Fibroblast of mammary gland (primary cell): ENCODE measurements at regions not wholly inside any gene's neighbourhood (a gene's known extent, or its start where the extent isn't known, plus 50 kb on each side); places are given as distances from the start of the nearest gene placed in this dataset.

Experiments
- DNase-seq: peaks from one replicate; pipeline ENCODE4 v3.0.0-alpha.2; 2010; ENCODE audit warnings: low read depth
- H3K4me3 ChIP-seq: 2 replicates; pipeline ENCODE4 v1.5.1; 2011; ENCODE audit warnings: low read depth, mild to moderate bottlenecking, low read length, moderate library complexity; ENCODE audit not compliant: control insufficient read depth
- TF ChIP-seq, protein P1 (sequence below): conservative IDR thresholded peaks from 2 replicates; pipeline ENCODE4 v1.5.1; 2011; ENCODE audit warnings: low read depth, low read length, inconsistent platforms; ENCODE audit not compliant: control insufficient read depth, insufficient read depth

DNA sequence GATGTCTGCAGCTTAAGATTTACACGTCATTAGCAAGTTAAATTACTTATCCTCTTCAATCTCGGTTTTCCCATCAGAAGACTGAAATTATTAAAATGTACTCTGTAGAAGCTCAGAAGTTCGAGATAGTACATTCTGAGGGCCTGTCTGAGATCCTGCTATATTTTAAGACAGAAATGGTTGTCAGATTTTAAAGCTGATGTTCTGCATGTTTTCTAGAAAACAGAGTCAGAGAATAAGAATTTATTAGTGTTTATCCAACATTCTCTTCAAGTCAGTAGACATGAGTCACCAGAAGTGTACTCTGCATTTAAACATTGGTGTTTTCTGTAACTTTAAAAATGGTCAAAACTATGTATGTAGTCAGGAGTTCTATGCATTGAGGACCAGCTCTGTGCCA lies 155.2 kb upstream of the MYOCD start:
- H3K4me3 ChIP-seq, result no peak overlapping the region
- peak; percentile 34 for DNase-seq
- TF ChIP-seq, protein P1, sequence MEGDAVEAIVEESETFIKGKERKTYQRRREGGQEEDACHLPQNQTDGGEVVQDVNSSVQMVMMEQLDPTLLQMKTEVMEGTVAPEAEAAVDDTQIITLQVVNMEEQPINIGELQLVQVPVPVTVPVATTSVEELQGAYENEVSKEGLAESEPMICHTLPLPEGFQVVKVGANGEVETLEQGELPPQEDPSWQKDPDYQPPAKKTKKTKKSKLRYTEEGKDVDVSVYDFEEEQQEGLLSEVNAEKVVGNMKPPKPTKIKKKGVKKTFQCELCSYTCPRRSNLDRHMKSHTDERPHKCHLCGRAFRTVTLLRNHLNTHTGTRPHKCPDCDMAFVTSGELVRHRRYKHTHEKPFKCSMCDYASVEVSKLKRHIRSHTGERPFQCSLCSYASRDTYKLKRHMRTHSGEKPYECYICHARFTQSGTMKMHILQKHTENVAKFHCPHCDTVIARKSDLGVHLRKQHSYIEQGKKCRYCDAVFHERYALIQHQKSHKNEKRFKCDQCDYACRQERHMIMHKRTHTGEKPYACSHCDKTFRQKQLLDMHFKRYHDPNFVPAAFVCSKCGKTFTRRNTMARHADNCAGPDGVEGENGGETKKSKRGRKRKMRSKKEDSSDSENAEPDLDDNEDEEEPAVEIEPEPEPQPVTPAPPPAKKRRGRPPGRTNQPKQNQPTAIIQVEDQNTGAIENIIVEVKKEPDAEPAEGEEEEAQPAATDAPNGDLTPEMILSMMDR, result no peak

DNA sequence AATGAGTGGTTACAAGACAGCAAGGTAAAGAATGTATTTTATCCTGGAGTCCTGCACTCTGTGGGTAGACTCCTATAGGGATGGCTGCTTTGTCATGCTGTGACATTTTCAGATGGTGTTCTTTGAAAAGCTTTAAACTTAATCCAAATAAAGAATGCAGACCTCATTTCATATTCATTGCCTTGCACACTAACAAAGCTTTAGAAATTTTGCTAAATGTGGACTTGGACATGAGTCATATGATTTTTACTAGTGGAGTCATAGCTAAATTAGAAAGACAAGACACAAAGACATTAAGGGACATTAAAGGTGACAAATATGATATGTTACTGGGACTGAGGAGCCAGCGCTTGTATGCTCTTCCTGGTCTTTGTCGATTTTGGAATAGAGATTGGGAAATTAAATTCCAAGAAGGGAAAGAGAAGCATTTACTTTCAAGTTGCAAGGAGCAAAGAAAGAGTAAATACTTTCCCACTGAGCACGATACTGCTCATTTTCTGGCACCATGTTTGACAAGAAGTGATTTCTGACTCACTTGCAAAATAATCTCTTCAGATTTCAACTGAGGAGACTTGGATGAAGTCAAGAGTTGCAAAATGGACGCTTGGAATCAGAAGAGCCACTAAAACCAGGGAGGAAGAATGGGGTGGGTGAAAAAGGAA lies 152.9 kb upstream of the MYOCD start:
- no peak overlapping the region for H3K4me3 ChIP-seq
- peak; percentile 54 for DNase-seq
- TF ChIP-seq, protein P1, result no peak

DNA sequence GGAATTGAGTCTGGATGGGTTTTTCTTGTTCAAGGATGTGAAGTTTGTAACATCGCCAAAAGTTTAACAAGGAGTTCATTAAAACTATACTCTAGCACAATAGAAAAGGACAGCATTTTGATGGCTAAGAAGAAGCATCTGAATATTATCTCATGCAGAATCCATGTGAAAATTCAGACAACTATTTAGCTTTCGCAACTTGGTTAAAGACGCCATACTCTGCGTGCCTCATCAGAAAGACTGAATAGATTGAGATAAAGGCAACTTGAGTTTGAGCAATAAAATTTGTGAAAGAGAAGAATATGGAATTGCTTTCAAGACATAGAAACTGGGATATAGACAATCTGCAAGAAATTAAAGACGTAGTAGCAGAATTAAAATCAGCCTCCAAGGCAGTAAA lies 151.1 kb upstream of the MYOCD start:
- TF ChIP-seq, protein P1, result no peak
- no peak overlapping the region for H3K4me3 ChIP-seq
- DNase-seq, result no peak

DNA sequence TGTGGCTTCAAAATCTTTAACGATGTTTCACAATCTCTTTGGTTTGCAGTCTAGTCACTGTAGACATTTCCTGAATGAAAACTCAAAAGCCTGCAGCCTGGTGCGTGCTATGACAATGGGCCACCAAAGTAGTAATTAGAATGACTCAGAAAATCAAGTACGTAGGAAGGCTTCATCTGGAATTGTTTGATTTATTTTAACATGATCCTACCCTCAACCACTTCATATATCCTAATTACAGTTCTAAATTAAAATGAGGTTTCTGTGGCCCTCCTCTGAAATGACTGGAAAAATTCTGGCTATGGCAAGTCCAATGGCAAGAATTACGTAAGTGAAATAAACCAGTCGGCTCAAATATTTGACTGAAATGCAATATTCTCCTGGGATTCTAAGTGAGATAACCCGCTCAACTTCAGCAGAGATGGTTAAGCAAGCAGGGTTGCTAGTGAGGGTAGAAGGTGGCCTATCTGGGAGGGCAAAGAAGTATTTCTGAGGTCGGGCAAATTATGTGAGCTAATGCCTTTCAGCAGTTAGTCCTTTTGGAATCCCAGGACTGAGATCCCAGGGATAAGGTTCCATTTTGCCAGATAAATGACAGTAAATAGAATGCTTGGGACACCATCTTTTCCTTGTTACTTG lies 145.6 kb upstream of the MYOCD start:
- TF ChIP-seq, protein P1, result no peak
- no peak overlapping the region for H3K4me3 ChIP-seq
- no peak for DNase-seq

DNA sequence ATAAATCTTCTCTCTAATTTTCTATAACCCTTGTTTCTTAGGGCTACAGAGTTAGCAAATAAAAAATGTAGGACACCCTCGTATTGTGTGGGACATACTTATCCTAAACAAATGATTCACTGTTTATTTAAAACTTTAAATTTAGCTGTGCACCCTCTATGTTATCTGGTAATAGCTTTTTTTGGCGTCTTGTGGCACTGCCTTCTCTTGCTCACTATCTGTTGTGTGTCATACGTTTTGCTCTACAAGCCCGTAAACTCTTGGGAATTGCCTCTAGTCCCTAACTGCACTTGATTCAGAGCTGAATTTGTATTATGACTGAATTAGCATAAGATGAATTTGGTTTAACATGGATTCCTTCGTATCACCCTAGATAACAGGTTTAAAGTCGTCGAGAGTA lies 144.3 kb upstream of the MYOCD start:
- no peak for DNase-seq
- no peak overlapping the region for H3K4me3 ChIP-seq
- TF ChIP-seq, protein P1, result no peak

DNA sequence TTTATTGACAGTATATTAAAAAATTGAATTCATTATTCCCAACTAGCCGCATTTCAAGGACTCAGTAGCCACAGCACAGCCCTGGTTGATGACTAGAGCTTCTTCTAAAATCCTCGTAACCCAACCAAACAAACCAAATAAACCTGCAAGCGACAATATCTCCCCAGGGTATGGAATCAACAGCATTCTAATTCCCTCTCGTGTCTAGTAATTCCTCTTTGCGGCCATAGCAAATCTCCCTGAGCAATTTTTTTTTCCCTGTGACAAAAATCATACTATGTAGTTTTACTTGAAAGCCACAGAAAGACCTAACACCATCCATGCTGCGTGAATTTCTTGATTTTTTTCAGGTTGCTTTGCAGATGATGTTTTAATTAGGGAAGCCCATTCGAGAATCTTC lies 143.4 kb upstream of the MYOCD start:
- TF ChIP-seq, protein P1, result no peak
- no peak overlapping the region for H3K4me3 ChIP-seq
- DNase-seq, result no peak
